ENCODE measurements at regions not wholly inside any gene's neighbourhood (a gene's known extent, or its start where the extent isn't known, plus 50 kb on each side); places are given as distances from the start of the nearest gene placed in this dataset.
A peak's percentile ranks its signal among the peaks of the same experiment; 100 is the strongest.

GRCh38 chr6:21986703-21987102, 310.1 kb downstream of the PRL start:
- CTCF ChIA-PET = interaction anchor here (1.0 to 1.3 kb wide), 3 partner anchors 9 to 14 kb away, joined by 3 read pairs; no protein-coding TSS in a partner anchor
- TF ChIP-seq CTCF (IDR thresholded peaks at IDR 0.05; ENCODE audit: control extremely low read depth, extremely low read depth, low read depth, missing control alignments) = no peak
- DNase-seq (ENCODE audit: extremely low spot score) = no peak
- POLR2A ChIA-PET = no interaction called here

GRCh38 chr6:21987501-21987957, 309.3 kb downstream of the PRL start:
- POLR2A ChIA-PET = no interaction called here
- TF ChIP-seq CTCF (IDR thresholded peaks at IDR 0.05; ENCODE audit: control extremely low read depth, extremely low read depth, low read depth, missing control alignments) = no peak
- CTCF ChIA-PET = interaction anchor here (1.2 kb wide), 1 partner anchor 11 kb away, joined by 3 read pairs; no protein-coding TSS in a partner anchor
- DNase-seq (ENCODE audit: extremely low spot score) = peak; percentile 26

GRCh38 chr6:21990577-21990976, 306.3 kb downstream of the PRL start:
- ChIA-PET CTCF (interaction anchor here (1.4 kb wide), 1 partner anchor 10 kb away, joined by 3 read pairs; no protein-coding TSS in a partner anchor), POLR2A (no interaction called here)
- DNase-seq (ENCODE audit: extremely low spot score) = no peak
- no peak for TF ChIP-seq CTCF (IDR thresholded peaks at IDR 0.05; ENCODE audit: control extremely low read depth, extremely low read depth, low read depth, missing control alignments)

- ChIA-PET CTCF (interaction anchor here (0.9 to 2.1 kb wide), 5 partner anchors 8 to 52 kb away, joined by 3 to 7 read pairs (median 3); no protein-coding TSS in a partner anchor), POLR2A (no interaction called here)
- DNase-seq (ENCODE audit: extremely low spot score) = no peak
- TF ChIP-seq CTCF (IDR thresholded peaks at IDR 0.05; ENCODE audit: control extremely low read depth, extremely low read depth, low read depth, missing control alignments) = no peak
These were observed 304.5 kb downstream of the PRL start for GRCh38 chr6:21992178-21992967.

GRCh38 chr6:21993841-21994240, 303.0 kb downstream of the PRL start:
- no peak for TF ChIP-seq CTCF (IDR thresholded peaks at IDR 0.05; ENCODE audit: control extremely low read depth, extremely low read depth, low read depth, missing control alignments)
- ChIA-PET CTCF (no interaction called here), POLR2A (no interaction called here)
- no peak for DNase-seq (ENCODE audit: extremely low spot score)

- TF ChIP-seq CTCF (IDR thresholded peaks at IDR 0.05; ENCODE audit: control extremely low read depth, extremely low read depth, low read depth, missing control alignments) = no peak
- CTCF ChIA-PET = no interaction called here
- DNase-seq (ENCODE audit: extremely low spot score) = no peak
- POLR2A ChIA-PET = no interaction called here
These were observed 302.0 kb downstream of the PRL start for GRCh38 chr6:21994821-21995220.
